ENCODE measurements at regions not wholly inside any gene's neighbourhood (a gene's known extent, or its start where the extent isn't known, plus 50 kb on each side); places are given as distances from the start of the nearest gene placed in this dataset.
"Not testable (repeated sequence)": the region's sequence is repeated elsewhere in the genome, so short reads cannot be mapped to it uniquely, and the experiment has no call there.

GRCh38 chr9:764105-764524, 77.4 kb upstream of the DMRT1 start:
- Histone ChIP-seq H3K27me3 (ENCODE audit: low read depth, low read length) (peaks cover 12% of the 10 kb centered on the region), H3K4me3 (ENCODE audit: low read length) (peak overlapping the region; percentile 51), H4K20me1 (ENCODE audit: insufficient read depth, low read length) (no peaks in the 10 kb centered on the region), H3K9ac (ENCODE audit: low read length) (peak overlapping the region; percentile 20; the same call in 1 of the 2 replicates), H2AFZ (ENCODE audit: low read depth, low read length) (peak overlapping the region; percentile 65), H3K4me1 (ENCODE audit: low read length) (peaks cover 6% of the 10 kb centered on the region), H3K36me3 (replicated peaks; ENCODE audit: low read depth, low read length) (no peaks in the 10 kb centered on the region), H3K79me2 (ENCODE audit: low read length) (no peaks in the 10 kb centered on the region), H3K27ac (ENCODE audit: low read length) (no peak overlapping the region), H3K9me3 (ENCODE audit: insufficient read depth, low read length) (no peaks in the 10 kb centered on the region), H3K4me2 (ENCODE audit: low read length) (peak overlapping the region; percentile 71)
- TF ChIP-seq, protein P1, sequence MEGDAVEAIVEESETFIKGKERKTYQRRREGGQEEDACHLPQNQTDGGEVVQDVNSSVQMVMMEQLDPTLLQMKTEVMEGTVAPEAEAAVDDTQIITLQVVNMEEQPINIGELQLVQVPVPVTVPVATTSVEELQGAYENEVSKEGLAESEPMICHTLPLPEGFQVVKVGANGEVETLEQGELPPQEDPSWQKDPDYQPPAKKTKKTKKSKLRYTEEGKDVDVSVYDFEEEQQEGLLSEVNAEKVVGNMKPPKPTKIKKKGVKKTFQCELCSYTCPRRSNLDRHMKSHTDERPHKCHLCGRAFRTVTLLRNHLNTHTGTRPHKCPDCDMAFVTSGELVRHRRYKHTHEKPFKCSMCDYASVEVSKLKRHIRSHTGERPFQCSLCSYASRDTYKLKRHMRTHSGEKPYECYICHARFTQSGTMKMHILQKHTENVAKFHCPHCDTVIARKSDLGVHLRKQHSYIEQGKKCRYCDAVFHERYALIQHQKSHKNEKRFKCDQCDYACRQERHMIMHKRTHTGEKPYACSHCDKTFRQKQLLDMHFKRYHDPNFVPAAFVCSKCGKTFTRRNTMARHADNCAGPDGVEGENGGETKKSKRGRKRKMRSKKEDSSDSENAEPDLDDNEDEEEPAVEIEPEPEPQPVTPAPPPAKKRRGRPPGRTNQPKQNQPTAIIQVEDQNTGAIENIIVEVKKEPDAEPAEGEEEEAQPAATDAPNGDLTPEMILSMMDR (IDR thresholded peaks at IDR 0.05; ENCODE audit: low read depth, low read length), result peak; percentile 98
- TF ChIP-seq EZH2phosphoT487 (IDR thresholded peaks at IDR 0.05; ENCODE audit: low read depth), result no peak

DNA sequence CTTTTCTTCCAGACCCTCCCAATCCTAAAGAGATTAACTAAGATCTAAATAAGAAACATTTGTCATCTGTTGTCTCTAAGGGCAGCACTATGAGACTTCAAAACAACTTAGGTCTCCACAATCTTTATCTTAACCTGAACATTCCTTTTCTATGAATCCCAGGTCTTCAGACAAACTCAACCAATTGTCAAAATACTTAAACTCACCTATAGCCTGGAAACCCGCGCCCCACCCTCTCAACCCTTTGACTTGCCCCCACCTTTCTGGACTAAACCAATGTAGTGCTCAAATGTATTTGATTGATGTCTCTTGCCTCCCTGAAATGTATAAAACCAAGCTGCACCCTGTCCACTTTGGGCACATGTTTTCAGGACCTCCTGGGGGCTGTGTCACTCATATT, 76.5 kb upstream of the DMRT1 start:
- TF ChIP-seq, protein P1 (IDR thresholded peaks at IDR 0.05; ENCODE audit: low read depth, low read length), result no peak
- TF ChIP-seq EZH2phosphoT487 (IDR thresholded peaks at IDR 0.05; ENCODE audit: low read depth), result no peak
- H3K27ac ChIP-seq (ENCODE audit: low read length), result no peak overlapping the region

DNA sequence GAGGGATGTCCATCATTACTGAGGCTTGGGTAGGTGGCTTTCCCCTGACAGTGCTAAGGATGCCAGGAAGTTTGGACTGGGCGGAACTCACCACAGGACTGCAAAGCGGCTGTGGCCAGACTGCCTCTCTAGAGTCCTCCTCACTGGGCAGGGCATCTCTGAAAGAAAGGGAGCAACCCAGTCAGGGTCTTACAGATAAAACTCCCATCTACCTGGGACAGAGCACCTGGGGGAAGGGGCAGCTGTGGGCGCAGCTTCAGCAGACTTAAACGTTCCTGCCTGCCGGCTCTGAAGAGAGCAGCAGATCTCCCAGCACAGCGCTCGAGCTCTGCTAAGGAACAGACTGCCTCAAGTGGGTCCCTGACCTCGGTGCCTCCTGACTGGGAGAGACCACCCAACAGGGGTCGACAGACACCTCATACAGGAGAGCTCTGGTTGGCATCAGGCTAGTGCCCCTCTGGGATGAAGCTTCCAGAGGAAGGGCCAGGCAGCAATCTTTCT, 74.4 kb upstream of the DMRT1 start:
- H3K9me3 ChIP-seq (ENCODE audit: insufficient read depth, low read length); H3K4me1 ChIP-seq (ENCODE audit: low read length); H3K79me2 ChIP-seq (ENCODE audit: low read length); H3K4me2 ChIP-seq (ENCODE audit: low read length); H3K27ac ChIP-seq (ENCODE audit: low read length); H4K20me1 ChIP-seq (ENCODE audit: insufficient read depth, low read length); H2AFZ ChIP-seq (ENCODE audit: low read depth, low read length); H3K36me3 ChIP-seq (replicated peaks; ENCODE audit: low read depth, low read length); H3K9ac ChIP-seq (ENCODE audit: low read length); H3K4me3 ChIP-seq (ENCODE audit: low read length): not testable (repeated sequence)
- peaks cover 12% of the 10 kb centered on the region for H3K27me3 ChIP-seq (ENCODE audit: low read depth, low read length)

More for the DNA sequence above, 76.5 kb upstream of the DMRT1 start:
- peaks cover 12% of the 10 kb centered on the region for H3K27me3 ChIP-seq (ENCODE audit: low read depth, low read length)
- no peak overlapping the region for H3K4me3 ChIP-seq (ENCODE audit: low read length)
- no peak overlapping the region for H3K9ac ChIP-seq (ENCODE audit: low read length)
- H3K9me3 ChIP-seq (ENCODE audit: insufficient read depth, low read length), result no peaks in the 10 kb centered on the region
- no peak overlapping the region for H2AFZ ChIP-seq (ENCODE audit: low read depth, low read length)
- no peak overlapping the region for H3K4me2 ChIP-seq (ENCODE audit: low read length)
- H3K4me1 ChIP-seq (ENCODE audit: low read length), result peaks cover 6% of the 10 kb centered on the region
- no peaks in the 10 kb centered on the region for H4K20me1 ChIP-seq (ENCODE audit: insufficient read depth, low read length)
- H3K79me2 ChIP-seq (ENCODE audit: low read length), result no peaks in the 10 kb centered on the region
- no peaks in the 10 kb centered on the region for H3K36me3 ChIP-seq (replicated peaks; ENCODE audit: low read depth, low read length)

DNA sequence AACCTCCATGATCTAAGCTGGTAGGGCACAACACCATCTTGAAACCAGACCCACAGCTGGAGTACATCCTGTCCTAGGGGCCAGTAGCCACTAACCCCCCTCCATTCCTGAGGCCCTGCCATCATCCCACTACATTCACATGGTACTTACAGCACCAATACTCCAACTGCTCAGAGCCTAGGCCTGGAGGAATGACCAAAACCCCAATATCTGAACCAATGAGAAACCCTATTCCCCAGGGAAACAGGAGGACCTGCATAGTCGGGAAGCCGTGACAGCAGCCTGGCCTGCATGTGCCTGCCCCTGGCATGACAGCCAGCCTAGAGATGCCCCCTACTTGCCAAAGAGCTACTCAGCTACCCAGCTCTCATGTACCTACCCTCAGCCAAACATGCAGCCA, 65.4 kb upstream of the DMRT1 start:
- H3K79me2 ChIP-seq (ENCODE audit: low read length), result no peaks in the 10 kb centered on the region
- H3K27me3 ChIP-seq (ENCODE audit: low read depth, low read length), result no peaks in the 10 kb centered on the region
- H3K27ac ChIP-seq (ENCODE audit: low read length), result no peak overlapping the region
- H3K4me2 ChIP-seq (ENCODE audit: low read length), result no peak overlapping the region
- no peaks in the 10 kb centered on the region for H3K4me1 ChIP-seq (ENCODE audit: low read length)
- H3K4me3 ChIP-seq (ENCODE audit: low read length), result no peak overlapping the region
- H4K20me1 ChIP-seq (ENCODE audit: insufficient read depth, low read length), result no peaks in the 10 kb centered on the region
- no peak overlapping the region for H2AFZ ChIP-seq (ENCODE audit: low read depth, low read length)
- no peaks in the 10 kb centered on the region for H3K36me3 ChIP-seq (replicated peaks; ENCODE audit: low read depth, low read length)
- TF ChIP-seq EZH2phosphoT487 (IDR thresholded peaks at IDR 0.05; ENCODE audit: low read depth), result no peak
- TF ChIP-seq, protein P1 (IDR thresholded peaks at IDR 0.05; ENCODE audit: low read depth, low read length), result no peak
- H3K9me3 ChIP-seq (ENCODE audit: insufficient read depth, low read length), result 0 out of 2 replicates have a peak, but pooled peaks cover 3% of the 10 kb centered on the region
- H3K9ac ChIP-seq (ENCODE audit: low read length), result no peak overlapping the region

Data from OCI-LY3 (cell line).